Caco-2 (cell line): ENCODE measurements at regions not wholly inside any gene's neighbourhood (a gene's known extent, or its start where the extent isn't known, plus 50 kb on each side); places are given as distances from the start of the nearest gene placed in this dataset.

Source experiments
- BruUV-seq: library from RNA; stranded (reverse); fragments of 400-500 nt; replicated peaks from 2 replicates; lab custom pipeline; 2021; lab: Mats Ljungman, UMichigan
- CTCF ChIA-PET: fragments of 300-600 bp; sonication (Branson Sonifier 250); formaldehyde crosslinking; loops from one replicate; lab custom pipeline; 2022; ENCODE audit warnings: antibody characterized with exemption; lab: Charles Lee
- POLR2A ChIA-PET: fragments of 300-600 bp; sonication (Branson Sonifier 250); formaldehyde crosslinking; loops from one replicate; lab custom pipeline; 2022; ENCODE audit warnings: antibody characterized with exemption; lab: Charles Lee
- DNase-seq, 2 experiments: peaks; one replicate each; pipeline versions ENCODE4 v3.0.0 to v3.0.0-alpha.2; 2020 to 2022
- H3K27me3 ChIP-seq: replicated peaks from 2 replicates; pipeline ENCODE4 v1.6.0; 2011; ENCODE audit warnings: low read length; ENCODE audit not compliant: control insufficient read depth, insufficient read depth
- H3K36me3 ChIP-seq: 2 replicates; pipeline ENCODE4 v1.5.1; 2011; ENCODE audit warnings: low read length; ENCODE audit not compliant: control insufficient read depth, insufficient read depth
- H3K4me1 ChIP-seq: fragments of 250-450 bp; sonication (Bioruptor Pico); 2 replicates; pipeline ENCODE4 v1.5.1; 2020; ENCODE audit warnings: mild to moderate bottlenecking
- H3K4me3 ChIP-seq: 2 replicates; pipeline ENCODE4 v1.5.1; 2011; ENCODE audit warnings: low read depth, mild to moderate bottlenecking, control low read depth, low read length
- H3K9me3 ChIP-seq: fragments of 250-450 bp; sonication (Bioruptor Pico); 2 replicates; pipeline ENCODE4 v1.5.1; 2020; ENCODE audit warnings: mild to moderate bottlenecking, moderate library complexity
- H3K27ac Mint-ChIP-seq: one replicate; pipeline ENCODE4 v1.8.0; 2022; ENCODE audit warnings: mixed read lengths; ENCODE audit not compliant: unreplicated experiment
- H3K27me3 Mint-ChIP-seq: one replicate; pipeline ENCODE4 v1.8.0; 2022; ENCODE audit warnings: mixed read lengths; ENCODE audit not compliant: insufficient read depth, unreplicated experiment
- H3K36me3 Mint-ChIP-seq: one replicate; pipeline ENCODE4 v1.8.0; 2022; ENCODE audit warnings: mild to moderate bottlenecking, mixed read lengths; ENCODE audit not compliant: insufficient read depth, unreplicated experiment
- H3K4me1 Mint-ChIP-seq: one replicate; pipeline ENCODE4 v1.8.0; 2022; ENCODE audit warnings: low read depth, mixed read lengths; ENCODE audit not compliant: unreplicated experiment
- H3K4me3 Mint-ChIP-seq: one replicate; pipeline ENCODE4 v1.8.0; 2022; ENCODE audit warnings: mild to moderate bottlenecking, moderate library complexity, mixed read lengths; ENCODE audit not compliant: unreplicated experiment
- H3K9me3 Mint-ChIP-seq: one replicate; pipeline ENCODE4 v1.8.0; 2022; ENCODE audit warnings: mixed read lengths; ENCODE audit not compliant: unreplicated experiment
- CTCF ChIP-seq, 2 experiments: fragments of 200-600 bp in 1 of 2; IDR thresholded peaks; 1 replicate in 1 of 2; 2 replicates in 1 of 2; pipeline versions ENCODE4 v1.5.1 to v1.8.0; 2011 to 2022; ENCODE audit warnings: antibody characterized with exemption in 1 of 2, control low read depth in 1 of 2, inconsistent platforms in 1 of 2, low read depth in 1 of 2, low read length in 1 of 2, mild to moderate bottlenecking in 1 of 2, moderate library complexity in 1 of 2; ENCODE audit not compliant: insufficient read depth in 1 of 2, severe bottlenecking in 1 of 2, unreplicated experiment in 1 of 2
- intact Hi-C: fragments of 100-400 bp; cut with micrococcal nuclease; formaldehyde crosslinking; loops from one replicate; pipeline ENCODE4 v1.10.0; 2022; ENCODE audit not compliant: unreplicated experiment

GRCh38 chr4:135934026-135934425, 1598.3 kb downstream of the PCDH18 start:
- H3K9me3 Mint-ChIP-seq, result no peaks in the 10 kb centered on the region
- CTCF ChIA-PET, result no interaction called here
- TF ChIP-seq CTCF (IDR thresholded peaks at IDR 0.05; ENCODE audit: insufficient read depth in 1 of 2, low read depth in 1 of 2, low read length in 1 of 2, severe bottlenecking in 1 of 2, unreplicated experiment in 1 of 2), result no peak
- H3K27ac Mint-ChIP-seq, result no peak overlapping the region
- no peaks in the 10 kb centered on the region for H3K36me3 ChIP-seq
- intact Hi-C loops, result no loop called here
- no peaks in the 10 kb centered on the region for H3K27me3 ChIP-seq
- no peaks in the 10 kb centered on the region for H3K36me3 Mint-ChIP-seq
- H3K9me3 ChIP-seq, result no peaks in the 10 kb centered on the region
- BruUV-seq, result no TSS peak
- no peaks in the 10 kb centered on the region for H3K4me1 ChIP-seq
- H3K4me3 ChIP-seq, result no peak overlapping the region
- DNase-seq, result no peak
- POLR2A ChIA-PET, result no interaction called here
- H3K4me3 Mint-ChIP-seq, result no peak overlapping the region
- peaks cover 2% of the 10 kb centered on the region for H3K27me3 Mint-ChIP-seq
- no peaks in the 10 kb centered on the region for H3K4me1 Mint-ChIP-seq

GRCh38 chr4:135927651-135928050, 1604.6 kb downstream of the PCDH18 start:
- Mint-ChIP-seq H3K4me3 (no peak overlapping the region), H3K4me1 (no peaks in the 10 kb centered on the region), H3K36me3 (no peaks in the 10 kb centered on the region), H3K9me3 (no peaks in the 10 kb centered on the region), H3K27ac (no peak overlapping the region), H3K27me3 (peaks cover 2% of the 10 kb centered on the region)
- no peaks in the 10 kb centered on the region for H3K4me1 ChIP-seq
- ChIA-PET POLR2A (no interaction called here), CTCF (no interaction called here)
- intact Hi-C loops, result no loop called here
- no TSS peak for BruUV-seq
- no peak overlapping the region for H3K4me3 ChIP-seq
- no peak for TF ChIP-seq CTCF (IDR thresholded peaks at IDR 0.05; ENCODE audit: insufficient read depth in 1 of 2, low read depth in 1 of 2, low read length in 1 of 2, severe bottlenecking in 1 of 2, unreplicated experiment in 1 of 2)
- H3K9me3 ChIP-seq, result no peaks in the 10 kb centered on the region
- no peak for DNase-seq
- no peaks in the 10 kb centered on the region for H3K27me3 ChIP-seq
- H3K36me3 ChIP-seq, result no peaks in the 10 kb centered on the region

DNA sequence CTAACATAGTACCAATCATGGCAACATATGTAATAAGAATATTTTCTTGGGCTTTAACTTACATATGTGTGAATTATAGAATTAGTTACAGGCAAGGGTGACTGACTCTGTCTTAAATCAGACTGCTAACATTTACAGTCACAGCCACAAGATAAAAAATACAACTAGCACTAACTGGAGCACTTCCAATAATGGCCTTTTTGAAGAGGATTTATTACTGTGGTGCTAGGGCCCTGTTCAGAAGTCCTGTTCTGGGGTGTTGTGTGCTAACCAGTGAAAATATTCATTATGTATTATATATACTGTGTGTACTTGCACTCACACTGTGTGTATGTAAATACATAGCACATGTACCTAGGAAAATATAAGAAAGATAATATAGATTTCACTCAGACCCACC, 1611.2 kb downstream of the PCDH18 start:
- no peaks in the 10 kb centered on the region for H3K9me3 Mint-ChIP-seq
- H3K36me3 Mint-ChIP-seq, result no peaks in the 10 kb centered on the region
- Histone ChIP-seq H3K4me3 (no peak overlapping the region), H3K4me1 (no peaks in the 10 kb centered on the region), H3K9me3 (no peaks in the 10 kb centered on the region), H3K27me3 (no peaks in the 10 kb centered on the region), H3K36me3 (no peaks in the 10 kb centered on the region)
- TF ChIP-seq CTCF (IDR thresholded peaks at IDR 0.05; ENCODE audit: insufficient read depth in 1 of 2, low read depth in 1 of 2, low read length in 1 of 2, severe bottlenecking in 1 of 2, unreplicated experiment in 1 of 2), result no peak
- ChIA-PET POLR2A (no interaction called here), CTCF (no interaction called here)
- intact Hi-C loops, result no loop called here
- no TSS peak for BruUV-seq
- no peaks in the 10 kb centered on the region for H3K27me3 Mint-ChIP-seq
- no peak overlapping the region for H3K4me3 Mint-ChIP-seq
- DNase-seq, result no peak
- no peaks in the 10 kb centered on the region for H3K4me1 Mint-ChIP-seq
- no peak overlapping the region for H3K27ac Mint-ChIP-seq
